Ovary (tissue), 3 donors: ENCODE measurements at regions not wholly inside any gene's neighbourhood (a gene's known extent, or its start where the extent isn't known, plus 50 kb on each side); places are given as distances from the start of the nearest gene placed in this dataset.

Experiments used
- CTCF ChIP-seq, 3 donors: fragments of 450-650 bp in 2 of 3; fragments of 200-600 bp in 1 of 3; IDR thresholded peaks; one replicate each; pipeline versions ENCODE4 v1.5.1 to v1.8.0; 2016 to 2022; ENCODE audit warnings: antibody characterized with exemption in 3 of 3, mild to moderate bottlenecking in 1 of 3
- POLR2A ChIP-seq: fragments of 450-650 bp; IDR thresholded peaks from one replicate; pipeline ENCODE4 v1.6.1; 2017; ENCODE audit warnings: antibody characterized with exemption, mild to moderate bottlenecking, moderate library complexity
- donor health status: DM: no; HTN: no; CAD: no.

GRCh38 chr16:85363881-85364280 lies 249.2 kb upstream of the GSE1 start:
- TF ChIP-seq CTCF (IDR thresholded peaks at IDR 0.05) (no peak), POLR2A (no peak)
